ENCODE measurements at regions not wholly inside any gene's neighbourhood (a gene's known extent, or its start where the extent isn't known, plus 50 kb on each side); places are given as distances from the start of the nearest gene placed in this dataset.

DNA sequence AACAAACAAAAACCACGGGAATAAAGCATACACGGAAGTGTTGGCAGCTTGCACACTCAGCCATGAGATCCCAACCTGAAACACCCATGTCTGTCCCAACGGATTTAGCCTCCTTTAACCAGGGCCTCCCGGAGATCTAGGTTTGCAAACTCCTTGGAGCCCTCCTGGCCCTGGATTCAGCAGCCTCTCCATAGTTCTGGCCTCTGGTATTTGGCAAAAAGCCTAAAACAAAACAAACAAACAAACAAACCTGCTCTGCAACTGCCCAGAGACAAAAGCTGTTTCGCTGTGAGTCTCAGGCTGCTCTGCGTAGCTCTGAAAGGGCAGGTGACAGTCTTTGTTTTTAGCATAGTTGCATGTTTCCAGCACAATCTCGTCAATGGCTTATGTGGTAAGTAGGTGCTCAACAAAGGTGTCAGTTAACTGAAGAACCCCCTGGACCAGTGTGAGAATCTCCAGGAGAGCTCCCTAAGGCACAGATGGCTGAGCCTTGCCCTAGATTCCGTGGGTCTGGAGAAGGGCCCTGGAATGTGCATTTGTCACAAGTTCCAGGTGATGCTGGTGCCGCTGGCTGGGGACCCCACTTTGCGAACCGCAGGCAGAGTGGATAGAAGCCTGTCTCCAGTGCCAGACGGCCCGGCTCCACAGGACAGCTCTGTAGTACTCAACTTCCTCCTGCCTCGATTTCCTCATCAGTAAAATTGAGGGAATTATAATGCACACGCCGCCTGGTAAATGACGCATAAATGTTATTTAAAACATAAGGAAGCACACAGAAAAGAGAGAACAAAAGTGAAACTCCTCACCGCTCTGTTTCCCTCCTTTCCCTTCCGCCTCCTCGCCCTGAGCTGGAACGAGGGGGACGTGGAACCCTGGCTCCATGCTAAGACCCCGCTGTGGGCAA lies 86.2 kb downstream of the RIPK4 start:
- Mint-ChIP-seq H3K27ac (ENCODE audit: unreplicated experiment) (no peak overlapping the region), H3K36me3 (ENCODE audit: low read depth) (no peaks in the 10 kb centered on the region), H3K4me3 (ENCODE audit: unreplicated experiment) (no peak overlapping the region), H3K9me3 (ENCODE audit: low read depth) (peaks cover 3% of the 10 kb centered on the region), H3K4me1 (ENCODE audit: low read depth) (peaks cover 71% of the 10 kb centered on the region), H3K27me3 (ENCODE audit: low read depth) (no peaks in the 10 kb centered on the region)
- DNase-seq (ENCODE audit: low spot score): peak; percentile 79
- TF ChIP-seq, protein P1, sequence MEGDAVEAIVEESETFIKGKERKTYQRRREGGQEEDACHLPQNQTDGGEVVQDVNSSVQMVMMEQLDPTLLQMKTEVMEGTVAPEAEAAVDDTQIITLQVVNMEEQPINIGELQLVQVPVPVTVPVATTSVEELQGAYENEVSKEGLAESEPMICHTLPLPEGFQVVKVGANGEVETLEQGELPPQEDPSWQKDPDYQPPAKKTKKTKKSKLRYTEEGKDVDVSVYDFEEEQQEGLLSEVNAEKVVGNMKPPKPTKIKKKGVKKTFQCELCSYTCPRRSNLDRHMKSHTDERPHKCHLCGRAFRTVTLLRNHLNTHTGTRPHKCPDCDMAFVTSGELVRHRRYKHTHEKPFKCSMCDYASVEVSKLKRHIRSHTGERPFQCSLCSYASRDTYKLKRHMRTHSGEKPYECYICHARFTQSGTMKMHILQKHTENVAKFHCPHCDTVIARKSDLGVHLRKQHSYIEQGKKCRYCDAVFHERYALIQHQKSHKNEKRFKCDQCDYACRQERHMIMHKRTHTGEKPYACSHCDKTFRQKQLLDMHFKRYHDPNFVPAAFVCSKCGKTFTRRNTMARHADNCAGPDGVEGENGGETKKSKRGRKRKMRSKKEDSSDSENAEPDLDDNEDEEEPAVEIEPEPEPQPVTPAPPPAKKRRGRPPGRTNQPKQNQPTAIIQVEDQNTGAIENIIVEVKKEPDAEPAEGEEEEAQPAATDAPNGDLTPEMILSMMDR (IDR thresholded peaks at IDR 0.05): no peak

DNA sequence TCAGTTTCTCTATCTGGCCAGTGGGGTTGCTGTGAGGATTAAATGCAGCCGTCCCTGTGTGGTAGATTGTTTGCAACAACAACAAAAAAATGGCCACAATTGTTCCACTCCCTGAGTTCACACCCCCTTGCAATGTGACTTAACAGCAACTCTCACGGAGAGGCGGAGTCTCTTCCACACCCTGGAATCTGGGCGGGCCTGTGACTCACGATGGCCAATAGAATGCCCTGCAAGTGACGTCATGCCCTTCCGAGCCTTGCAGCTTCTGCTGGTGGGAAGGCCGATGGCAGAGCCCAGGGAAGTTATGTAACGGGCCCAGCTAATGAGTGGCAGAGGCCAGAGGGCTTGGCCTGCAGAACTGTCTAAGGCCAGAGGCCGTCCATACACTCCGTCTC lies 87.9 kb downstream of the RIPK4 start:
- H3K27me3 Mint-ChIP-seq (ENCODE audit: low read depth): no peaks in the 10 kb centered on the region
- H3K4me3 Mint-ChIP-seq (ENCODE audit: unreplicated experiment): no peak overlapping the region
- H3K9me3 Mint-ChIP-seq (ENCODE audit: low read depth): peaks cover 3% of the 10 kb centered on the region
- peak overlapping the region; percentile 85 for H3K27ac Mint-ChIP-seq (ENCODE audit: unreplicated experiment)
- TF ChIP-seq, protein P1 (IDR thresholded peaks at IDR 0.05): no peak
- peak; percentile 93 for DNase-seq (ENCODE audit: low spot score)
- H3K36me3 Mint-ChIP-seq (ENCODE audit: low read depth): no peaks in the 10 kb centered on the region
- H3K4me1 Mint-ChIP-seq (ENCODE audit: low read depth): peaks cover 64% of the 10 kb centered on the region

DNA sequence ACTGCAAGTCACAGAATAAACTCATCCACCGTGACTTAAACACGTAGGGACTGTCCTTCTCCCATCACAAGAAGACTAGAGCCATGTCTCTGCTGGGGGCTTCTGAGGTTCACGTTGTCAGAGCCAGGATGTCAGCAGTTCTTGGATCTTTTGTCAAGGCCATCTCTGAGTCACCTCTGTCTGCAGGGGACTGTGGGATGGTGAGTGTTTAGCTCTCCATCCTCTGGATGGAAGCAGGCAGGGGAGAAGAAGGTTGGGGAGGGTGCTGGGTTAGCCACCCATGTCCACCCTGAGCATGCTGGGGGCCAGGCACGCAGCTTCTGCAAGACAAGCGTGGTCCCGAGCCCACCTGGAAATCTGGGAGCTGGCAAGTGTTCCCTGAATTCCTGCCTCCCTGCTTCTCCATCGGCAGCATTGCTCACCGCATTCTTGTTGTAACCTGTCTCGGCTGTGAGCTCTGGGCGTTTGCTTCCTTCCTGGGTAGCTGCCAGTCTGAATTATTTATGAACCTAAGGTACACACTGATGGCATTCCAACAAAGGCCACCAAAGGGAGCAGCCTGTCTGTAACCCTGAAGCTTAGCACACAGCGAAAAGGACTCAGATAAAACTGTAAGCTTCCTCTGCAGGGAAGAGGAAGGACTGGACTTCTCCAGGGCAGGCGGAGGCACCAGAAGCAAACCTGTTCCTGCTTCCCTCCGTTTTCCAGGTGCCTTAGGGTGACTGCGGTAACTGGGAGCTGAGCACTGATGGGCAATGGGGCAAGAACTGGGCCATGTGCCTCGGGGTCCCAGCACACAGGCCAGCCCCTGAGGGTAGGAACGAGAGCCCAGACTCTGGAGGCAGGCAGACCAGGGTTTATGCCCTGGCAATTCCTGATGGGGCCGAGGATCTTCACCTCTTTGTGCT lies 88.6 kb downstream of the RIPK4 start:
- TF ChIP-seq, protein P1 (IDR thresholded peaks at IDR 0.05): no peak
- Mint-ChIP-seq H3K27ac (ENCODE audit: unreplicated experiment) (peak overlapping the region; percentile 85), H3K36me3 (ENCODE audit: low read depth) (no peaks in the 10 kb centered on the region), H3K4me3 (ENCODE audit: unreplicated experiment) (no peak overlapping the region), H3K27me3 (ENCODE audit: low read depth) (no peaks in the 10 kb centered on the region), H3K9me3 (ENCODE audit: low read depth) (peaks cover 3% of the 10 kb centered on the region), H3K4me1 (ENCODE audit: low read depth) (peaks cover 59% of the 10 kb centered on the region)
- peak; percentile 84 for DNase-seq (ENCODE audit: low spot score)

DNA sequence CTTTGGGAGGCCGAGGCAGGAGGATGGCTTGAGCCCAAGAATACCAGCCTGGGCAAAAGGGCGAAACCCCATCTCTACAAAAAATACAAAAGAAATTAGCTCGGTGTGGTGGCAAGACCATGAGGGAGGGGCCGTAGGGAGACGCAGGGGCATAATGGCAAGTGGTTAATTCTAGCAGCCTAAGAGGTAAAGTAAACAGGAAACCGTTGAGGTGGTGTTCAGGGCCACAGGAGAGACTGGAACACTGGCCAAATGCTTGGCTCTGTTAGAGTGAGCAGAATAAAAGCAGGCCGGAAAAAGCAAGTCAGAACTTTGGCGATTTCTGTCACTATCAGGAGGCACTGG lies 89.2 kb downstream of the RIPK4 start:
- Mint-ChIP-seq H3K36me3 (ENCODE audit: low read depth) (no peaks in the 10 kb centered on the region), H3K27ac (ENCODE audit: unreplicated experiment) (peak overlapping the region; percentile 85), H3K9me3 (ENCODE audit: low read depth) (peaks cover 3% of the 10 kb centered on the region), H3K27me3 (ENCODE audit: low read depth) (no peaks in the 10 kb centered on the region), H3K4me3 (ENCODE audit: unreplicated experiment) (no peak overlapping the region), H3K4me1 (ENCODE audit: low read depth) (peaks cover 54% of the 10 kb centered on the region)
- TF ChIP-seq, protein P1 (IDR thresholded peaks at IDR 0.05): no peak
- DNase-seq (ENCODE audit: low spot score): peak; percentile 20

GRCh38 chr21:41676198-41676597 lies 90.7 kb downstream of the RIPK4 start:
- TF ChIP-seq, protein P1 (IDR thresholded peaks at IDR 0.05): no peak
- Mint-ChIP-seq H3K4me3 (ENCODE audit: unreplicated experiment) (no peak overlapping the region), H3K4me1 (ENCODE audit: low read depth) (peaks cover 54% of the 10 kb centered on the region), H3K27me3 (ENCODE audit: low read depth) (no peaks in the 10 kb centered on the region), H3K27ac (ENCODE audit: unreplicated experiment) (no peak overlapping the region), H3K9me3 (ENCODE audit: low read depth) (peaks cover 3% of the 10 kb centered on the region), H3K36me3 (ENCODE audit: low read depth) (no peaks in the 10 kb centered on the region)
- DNase-seq (ENCODE audit: low spot score): no peak
